Nephron progenitor cell (in vitro differentiated cells): ENCODE measurements at regions not wholly inside any gene's neighbourhood (a gene's known extent, or its start where the extent isn't known, plus 50 kb on each side); places are given as distances from the start of the nearest gene placed in this dataset.

Experiments
- DNase-seq: peaks from one replicate; pipeline ENCODE4 v3.0.0; 2021
- H3K27ac Mint-ChIP-seq: 2 replicates; pipeline ENCODE4 v1.8.0; 2021; ENCODE audit warnings: mild to moderate bottlenecking, moderate library complexity, mixed read lengths
- H3K27me3 Mint-ChIP-seq: 2 replicates; pipeline ENCODE4 v1.8.0; 2021; ENCODE audit warnings: mild to moderate bottlenecking, low read depth, mixed read lengths; ENCODE audit not compliant: poor library complexity
- H3K36me3 Mint-ChIP-seq: 2 replicates; pipeline ENCODE4 v1.8.0; 2021; ENCODE audit warnings: low read depth, mixed read lengths
- H3K4me1 Mint-ChIP-seq: 2 replicates; pipeline ENCODE4 v1.8.0; 2021; ENCODE audit warnings: mixed read lengths
- H3K4me3 Mint-ChIP-seq: 2 replicates; pipeline ENCODE4 v1.8.0; 2021; ENCODE audit warnings: mild to moderate bottlenecking, moderate library complexity, mixed read lengths
- H3K9me3 Mint-ChIP-seq: 2 replicates; pipeline ENCODE4 v1.8.0; 2021; ENCODE audit warnings: mild to moderate bottlenecking, moderate library complexity, mixed read lengths
- TF ChIP-seq, protein P1 (sequence below): fragments of 200-600 bp; sonication (generic); IDR thresholded peaks from 2 replicates; pipeline ENCODE4 v1.5.0; 2021; ENCODE audit warnings: antibody characterized with exemption

- H3K9me3 Mint-ChIP-seq: no peaks in the 10 kb centered on the region
Measured at GRCh38 chr2:198326431-198326830, 522.0 kb downstream of the PLCL1 start.

GRCh38 chr2:198325359-198325758, 521.0 kb downstream of the PLCL1 start:
- H3K27me3 Mint-ChIP-seq: no peaks in the 10 kb centered on the region
- DNase-seq: no peak
- no peaks in the 10 kb centered on the region for H3K9me3 Mint-ChIP-seq

More at GRCh38 chr2:198326431-198326830, 522.0 kb downstream of the PLCL1 start:
- DNase-seq: no peak
- no peak overlapping the region for H3K4me3 Mint-ChIP-seq
- H3K27me3 Mint-ChIP-seq: no peaks in the 10 kb centered on the region
- no peak overlapping the region for H3K27ac Mint-ChIP-seq
- TF ChIP-seq, protein P1, sequence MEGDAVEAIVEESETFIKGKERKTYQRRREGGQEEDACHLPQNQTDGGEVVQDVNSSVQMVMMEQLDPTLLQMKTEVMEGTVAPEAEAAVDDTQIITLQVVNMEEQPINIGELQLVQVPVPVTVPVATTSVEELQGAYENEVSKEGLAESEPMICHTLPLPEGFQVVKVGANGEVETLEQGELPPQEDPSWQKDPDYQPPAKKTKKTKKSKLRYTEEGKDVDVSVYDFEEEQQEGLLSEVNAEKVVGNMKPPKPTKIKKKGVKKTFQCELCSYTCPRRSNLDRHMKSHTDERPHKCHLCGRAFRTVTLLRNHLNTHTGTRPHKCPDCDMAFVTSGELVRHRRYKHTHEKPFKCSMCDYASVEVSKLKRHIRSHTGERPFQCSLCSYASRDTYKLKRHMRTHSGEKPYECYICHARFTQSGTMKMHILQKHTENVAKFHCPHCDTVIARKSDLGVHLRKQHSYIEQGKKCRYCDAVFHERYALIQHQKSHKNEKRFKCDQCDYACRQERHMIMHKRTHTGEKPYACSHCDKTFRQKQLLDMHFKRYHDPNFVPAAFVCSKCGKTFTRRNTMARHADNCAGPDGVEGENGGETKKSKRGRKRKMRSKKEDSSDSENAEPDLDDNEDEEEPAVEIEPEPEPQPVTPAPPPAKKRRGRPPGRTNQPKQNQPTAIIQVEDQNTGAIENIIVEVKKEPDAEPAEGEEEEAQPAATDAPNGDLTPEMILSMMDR: no peak
- no peaks in the 10 kb centered on the region for H3K36me3 Mint-ChIP-seq
- no peaks in the 10 kb centered on the region for H3K4me1 Mint-ChIP-seq

GRCh38 chr2:198324071-198324470, 519.7 kb downstream of the PLCL1 start:
- Mint-ChIP-seq H3K27me3 (no peaks in the 10 kb centered on the region), H3K36me3 (no peaks in the 10 kb centered on the region), H3K4me1 (no peaks in the 10 kb centered on the region), H3K4me3 (no peak overlapping the region), H3K27ac (no peak overlapping the region), H3K9me3 (no peaks in the 10 kb centered on the region)
- TF ChIP-seq, protein P1: no peak
- no peak for DNase-seq

More at GRCh38 chr2:198325359-198325758, 521.0 kb downstream of the PLCL1 start:
- Mint-ChIP-seq H3K4me1 (no peaks in the 10 kb centered on the region), H3K4me3 (no peak overlapping the region), H3K27ac (no peak overlapping the region), H3K36me3 (no peaks in the 10 kb centered on the region)
- TF ChIP-seq, protein P1: no peak

DNA sequence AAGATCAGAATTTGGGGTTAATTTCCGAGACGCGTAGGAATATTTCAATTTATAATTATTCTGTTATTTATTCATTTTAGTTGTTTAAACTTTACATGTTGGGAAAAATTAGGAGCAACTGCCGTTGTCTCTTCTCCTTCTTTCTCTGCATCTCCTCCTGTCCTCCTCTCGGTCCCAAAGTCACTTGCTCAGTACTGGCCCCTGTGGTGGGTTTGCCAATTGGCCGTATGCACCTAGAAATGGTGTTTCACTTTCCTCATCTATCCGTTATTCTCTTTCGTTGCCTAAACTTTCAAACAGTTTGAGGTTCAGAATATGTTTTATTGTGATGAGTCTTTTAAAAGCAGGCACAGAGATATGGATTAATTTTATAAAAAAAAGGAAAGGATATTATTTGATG, 517.9 kb downstream of the PLCL1 start:
- no peak overlapping the region for H3K27ac Mint-ChIP-seq
- TF ChIP-seq, protein P1: peak; percentile 52
- H3K9me3 Mint-ChIP-seq: no peaks in the 10 kb centered on the region
- peak; percentile 26 for DNase-seq
- no peak overlapping the region for H3K4me3 Mint-ChIP-seq
- H3K4me1 Mint-ChIP-seq: no peaks in the 10 kb centered on the region
- H3K27me3 Mint-ChIP-seq: no peaks in the 10 kb centered on the region
- no peaks in the 10 kb centered on the region for H3K36me3 Mint-ChIP-seq

GRCh38 chr2:198321522-198322088, 517.2 kb downstream of the PLCL1 start:
- Mint-ChIP-seq H3K4me1 (peaks cover 4% of the 10 kb centered on the region), H3K27ac (no peak overlapping the region), H3K36me3 (no peaks in the 10 kb centered on the region), H3K4me3 (no peak overlapping the region), H3K27me3 (peaks cover 4% of the 10 kb centered on the region), H3K9me3 (no peaks in the 10 kb centered on the region)
- no peak for DNase-seq
- TF ChIP-seq, protein P1: no peak

GRCh38 chr2:198316852-198317396, 512.5 kb downstream of the PLCL1 start:
- DNase-seq: no peak
- H3K36me3 Mint-ChIP-seq: no peaks in the 10 kb centered on the region
- H3K27ac Mint-ChIP-seq: no peak overlapping the region
- no peaks in the 10 kb centered on the region for H3K9me3 Mint-ChIP-seq
- peaks cover 20% of the 10 kb centered on the region for H3K27me3 Mint-ChIP-seq
- TF ChIP-seq, protein P1: no peak
- peaks cover 5% of the 10 kb centered on the region for H3K4me1 Mint-ChIP-seq
- no peak overlapping the region for H3K4me3 Mint-ChIP-seq
